HEK293 (cell line): ENCODE measurements at regions not wholly inside any gene's neighbourhood (a gene's known extent, or its start where the extent isn't known, plus 50 kb on each side); places are given as distances from the start of the nearest gene placed in this dataset.

Experiments
- CTCF ChIA-PET: fragments of 350-600 bp; formaldehyde crosslinking; extraction: SDS; loops from one replicate; lab custom pipeline; 2021; ENCODE audit warnings: antibody characterized with exemption; lab: Yijun Ruan, JAX
- POLR2A ChIA-PET: fragments of 300-600 bp; formaldehyde crosslinking; extraction: SDS; loops from one replicate; lab custom pipeline; 2020; ENCODE audit warnings: antibody characterized with exemption, inconsistent platforms; lab: Yijun Ruan, JAX
- H3K27ac ChIP-seq: fragments of 200-500 bp; sonication (Bioruptor generic); 2 replicates; pipeline ENCODE4 v1.5.1; 2014; ENCODE audit warnings: low read depth, low read length, control low read depth, inconsistent platforms; ENCODE audit errors: extremely low read depth
- H3K36me3 ChIP-seq, 2 experiments: fragments of 200-500 bp in 1 of 2; sonication (Bioruptor generic) in 1 of 2; 1 replicate in 1 of 2; 2 replicates in 1 of 2; pipeline ENCODE4 v1.5.1; 2014 to 2017; ENCODE audit warnings: inconsistent platforms in 2 of 2, low read length in 2 of 2; ENCODE audit not compliant: control insufficient read depth in 2 of 2, insufficient read depth in 1 of 2
- H3K4me1 ChIP-seq: fragments of 200-500 bp; sonication (Bioruptor generic); 2 replicates; pipeline ENCODE4 v1.5.1; 2014; ENCODE audit warnings: mild to moderate bottlenecking, low read length, inconsistent platforms; ENCODE audit not compliant: control insufficient read depth, insufficient read depth
- H3K4me3 ChIP-seq: 2 replicates; pipeline ENCODE4 v1.5.1; 2011; ENCODE audit warnings: low read depth, mild to moderate bottlenecking, control low read depth, low read length, moderate library complexity
- H3K9me3 ChIP-seq: fragments of 200-500 bp; sonication (Bioruptor generic); 2 replicates; pipeline ENCODE4 v1.5.1; 2014; ENCODE audit warnings: low read depth, low read length, inconsistent platforms; ENCODE audit not compliant: control insufficient read depth, insufficient read depth
- GLI4 ChIP-seq: fragments of 450-650 bp; formaldehyde crosslinking; IDR thresholded peaks from 2 replicates; pipeline ENCODE4 v1.5.1; 2016; ENCODE audit warnings: missing biosample characterization, missing genetic modification characterization
- GLIS2 ChIP-seq: fragments of 450-650 bp; formaldehyde crosslinking; IDR thresholded peaks from 2 replicates; pipeline ENCODE4 v1.5.1; 2016; ENCODE audit warnings: missing biosample characterization, missing genetic modification characterization
- KLF7 ChIP-seq: fragments of 450-650 bp; formaldehyde crosslinking; IDR thresholded peaks from 2 replicates; pipeline ENCODE4 v1.5.1; 2016; ENCODE audit warnings: missing biosample characterization, missing genetic modification characterization, borderline replicate concordance
- RBAK ChIP-seq: fragments of 450-650 bp; formaldehyde crosslinking; IDR thresholded peaks from 2 replicates; pipeline ENCODE4 v1.5.1; 2016; ENCODE audit warnings: missing biosample characterization, missing genetic modification characterization
- ZBTB11 ChIP-seq: fragments of 450-650 bp; formaldehyde crosslinking; conservative IDR thresholded peaks from 2 replicates; pipeline ENCODE4 v1.5.1; 2016; ENCODE audit warnings: low read depth, missing biosample characterization, missing genetic modification characterization
- ZNF157 ChIP-seq: fragments of 450-650 bp; formaldehyde crosslinking; IDR thresholded peaks from 2 replicates; pipeline ENCODE4 v1.5.1; 2016; ENCODE audit warnings: missing biosample characterization, missing genetic modification characterization
- ZNF211 ChIP-seq: fragments of 450-650 bp; formaldehyde crosslinking; IDR thresholded peaks from 2 replicates; pipeline ENCODE4 v1.5.1; 2016; ENCODE audit warnings: low read depth, missing biosample characterization, missing genetic modification characterization
- ZNF223 ChIP-seq: fragments of 450-650 bp; formaldehyde crosslinking; IDR thresholded peaks from 2 replicates; pipeline ENCODE4 v1.5.1; 2016; ENCODE audit warnings: missing biosample characterization, missing genetic modification characterization
- ZNF280C ChIP-seq: fragments of 450-650 bp; formaldehyde crosslinking; IDR thresholded peaks from 2 replicates; pipeline ENCODE4 v1.5.1; 2016; ENCODE audit warnings: missing biosample characterization, missing genetic modification characterization
- ZNF311 ChIP-seq: fragments of 450-650 bp; formaldehyde crosslinking; IDR thresholded peaks from 2 replicates; pipeline ENCODE4 v1.5.1; 2017; ENCODE audit warnings: missing biosample characterization, missing genetic modification characterization, borderline replicate concordance
- ZNF324 ChIP-seq: fragments of 450-650 bp; formaldehyde crosslinking; IDR thresholded peaks from 2 replicates; pipeline ENCODE4 v1.5.1; 2016; ENCODE audit warnings: missing biosample characterization, missing genetic modification characterization
- ZNF555 ChIP-seq: fragments of 450-650 bp; formaldehyde crosslinking; conservative IDR thresholded peaks from 2 replicates; pipeline ENCODE4 v1.5.1; 2017; ENCODE audit warnings: missing biosample characterization, mild to moderate bottlenecking, missing genetic modification characterization, inconsistent platforms
- ZNF561 ChIP-seq: fragments of 450-650 bp; IDR thresholded peaks from 2 replicates; pipeline ENCODE4 v1.5.1; 2018; ENCODE audit warnings: missing biosample characterization, missing genetic modification characterization, borderline replicate concordance
- ZNF626 ChIP-seq: fragments of 450-650 bp; sonication (Bioruptor Pico); formaldehyde crosslinking; IDR thresholded peaks from 2 replicates; pipeline ENCODE4 v1.5.1; 2018; ENCODE audit warnings: missing biosample characterization, missing genetic modification characterization, inconsistent platforms
- ZNF629 ChIP-seq: fragments of 450-650 bp; formaldehyde crosslinking; IDR thresholded peaks from 2 replicates; pipeline ENCODE4 v1.5.1; 2017; ENCODE audit warnings: missing biosample characterization, missing genetic modification characterization
- ZNF843 ChIP-seq: fragments of 450-650 bp; formaldehyde crosslinking; IDR thresholded peaks from 2 replicates; pipeline ENCODE4 v1.5.1; 2016; ENCODE audit warnings: missing biosample characterization, missing genetic modification characterization
- ZSCAN16 ChIP-seq: fragments of 450-650 bp; formaldehyde crosslinking; IDR thresholded peaks from 2 replicates; pipeline ENCODE4 v1.5.1; 2016; ENCODE audit warnings: missing biosample characterization, missing genetic modification characterization
- TF ChIP-seq, protein P1 (sequence below): fragments of 450-650 bp; formaldehyde crosslinking; IDR thresholded peaks from 2 replicates; pipeline ENCODE4 v1.5.1; 2016; ENCODE audit warnings: missing biosample characterization, missing genetic modification characterization
- TF ChIP-seq, protein P2 (sequence below): fragments of 450-650 bp; formaldehyde crosslinking; IDR thresholded peaks from 2 replicates; pipeline ENCODE4 v1.5.1; 2016; ENCODE audit warnings: missing biosample characterization, missing genetic modification characterization
- TF ChIP-seq, protein P3 (sequence below): sonication (generic); formaldehyde crosslinking; IDR thresholded peaks from 2 replicates; pipeline ENCODE4 v1.8.1; 2022; ENCODE audit warnings: mild to moderate bottlenecking, moderate library complexity, missing genetic modification reagents

- ChIA-PET POLR2A (no interaction called here), CTCF (no interaction called here)
- H3K4me3 ChIP-seq, result no peak overlapping the region
- TF ChIP-seq, protein P1, sequence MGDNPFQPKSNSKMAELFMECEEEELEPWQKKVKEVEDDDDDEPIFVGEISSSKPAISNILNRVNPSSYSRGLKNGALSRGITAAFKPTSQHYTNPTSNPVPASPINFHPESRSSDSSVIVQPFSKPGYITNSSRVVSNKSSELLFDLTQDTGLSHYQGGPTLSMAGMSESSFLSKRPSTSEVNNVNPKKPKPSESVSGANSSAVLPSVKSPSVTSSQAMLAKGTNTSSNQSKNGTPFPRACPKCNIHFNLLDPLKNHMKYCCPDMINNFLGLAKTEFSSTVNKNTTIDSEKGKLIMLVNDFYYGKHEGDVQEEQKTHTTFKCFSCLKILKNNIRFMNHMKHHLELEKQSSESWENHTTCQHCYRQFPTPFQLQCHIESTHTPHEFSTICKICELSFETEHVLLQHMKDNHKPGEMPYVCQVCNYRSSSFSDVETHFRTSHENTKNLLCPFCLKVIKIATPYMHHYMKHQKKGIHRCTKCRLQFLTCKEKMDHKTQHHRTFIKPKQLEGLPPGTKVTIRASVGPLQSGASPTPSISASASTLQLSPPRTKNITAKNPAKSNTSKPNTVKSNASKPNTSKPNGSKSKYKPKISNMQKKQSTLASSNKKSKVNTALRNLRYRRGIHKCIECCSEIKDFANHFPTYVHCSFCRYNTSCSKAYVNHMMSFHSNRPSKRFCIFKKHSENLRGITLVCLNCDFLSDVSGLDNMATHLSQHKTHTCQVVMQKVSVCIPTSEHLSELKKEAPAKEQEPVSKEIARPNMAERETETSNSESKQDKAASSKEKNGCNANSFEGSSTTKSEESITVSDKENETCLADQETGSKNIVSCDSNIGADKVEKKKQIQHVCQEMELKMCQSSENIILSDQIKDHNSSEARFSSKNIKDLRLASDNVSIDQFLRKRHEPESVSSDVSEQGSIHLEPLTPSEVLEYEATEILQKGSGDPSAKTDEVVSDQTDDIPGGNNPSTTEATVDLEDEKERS (tag by site-specific recombination), result no peak
- TF ChIP-seq KLF7 (tag by site-specific recombination), result no peak
- TF ChIP-seq ZNF157 (tag by site-specific recombination), result no peak
- no peak for TF ChIP-seq ZNF843 (tag by site-specific recombination)
- TF ChIP-seq GLI4 (tag by site-specific recombination), result no peak
- TF ChIP-seq ZBTB11 (tag by site-specific recombination), result no peak
- TF ChIP-seq RBAK (tag by site-specific recombination), result no peak
- TF ChIP-seq, protein P2, sequence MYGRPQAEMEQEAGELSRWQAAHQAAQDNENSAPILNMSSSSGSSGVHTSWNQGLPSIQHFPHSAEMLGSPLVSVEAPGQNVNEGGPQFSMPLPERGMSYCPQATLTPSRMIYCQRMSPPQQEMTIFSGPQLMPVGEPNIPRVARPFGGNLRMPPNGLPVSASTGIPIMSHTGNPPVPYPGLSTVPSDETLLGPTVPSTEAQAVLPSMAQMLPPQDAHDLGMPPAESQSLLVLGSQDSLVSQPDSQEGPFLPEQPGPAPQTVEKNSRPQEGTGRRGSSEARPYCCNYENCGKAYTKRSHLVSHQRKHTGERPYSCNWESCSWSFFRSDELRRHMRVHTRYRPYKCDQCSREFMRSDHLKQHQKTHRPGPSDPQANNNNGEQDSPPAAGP, result no peak
- TF ChIP-seq ZNF561 (tag by site-specific recombination), result no peak
- no peak for TF ChIP-seq ZNF629
- TF ChIP-seq ZNF626, result no peak
- no peak for TF ChIP-seq ZSCAN16 (tag by site-specific recombination)
- no peak for TF ChIP-seq ZNF324 (tag by site-specific recombination)
- no peak for TF ChIP-seq ZNF223 (tag by site-specific recombination)
- TF ChIP-seq ZNF280C (tag by site-specific recombination), result no peak
- TF ChIP-seq ZNF555 (tag by site-specific recombination), result no peak
- TF ChIP-seq GLIS2, result no peak
- TF ChIP-seq, protein P3, sequence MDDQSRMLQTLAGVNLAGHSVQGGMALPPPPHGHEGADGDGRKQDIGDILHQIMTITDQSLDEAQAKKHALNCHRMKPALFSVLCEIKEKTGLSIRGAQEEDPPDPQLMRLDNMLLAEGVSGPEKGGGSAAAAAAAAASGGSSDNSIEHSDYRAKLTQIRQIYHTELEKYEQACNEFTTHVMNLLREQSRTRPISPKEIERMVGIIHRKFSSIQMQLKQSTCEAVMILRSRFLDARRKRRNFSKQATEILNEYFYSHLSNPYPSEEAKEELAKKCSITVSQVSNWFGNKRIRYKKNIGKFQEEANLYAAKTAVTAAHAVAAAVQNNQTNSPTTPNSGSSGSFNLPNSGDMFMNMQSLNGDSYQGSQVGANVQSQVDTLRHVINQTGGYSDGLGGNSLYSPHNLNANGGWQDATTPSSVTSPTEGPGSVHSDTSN (CRISPR knock-in tag), result no peak
- no peak for TF ChIP-seq ZNF311 (tag by site-specific recombination)
- no peak for TF ChIP-seq ZNF211 (tag by site-specific recombination)
- TF ChIP-seq, all 188 proteins: peak for 0
- Histone ChIP-seq H3K36me3 (no peaks in the 10 kb centered on the region), H3K9me3 (no peaks in the 10 kb centered on the region), H3K4me1 (no peaks in the 10 kb centered on the region), H3K27ac (no peak overlapping the region)
These were observed 302.8 kb upstream of the RASA1 start for GRCh38 chr5:86964889-86965288.
